ENCODE measurements at regions not wholly inside any gene's neighbourhood (a gene's known extent, or its start where the extent isn't known, plus 50 kb on each side); places are given as distances from the start of the nearest gene placed in this dataset.

DNA sequence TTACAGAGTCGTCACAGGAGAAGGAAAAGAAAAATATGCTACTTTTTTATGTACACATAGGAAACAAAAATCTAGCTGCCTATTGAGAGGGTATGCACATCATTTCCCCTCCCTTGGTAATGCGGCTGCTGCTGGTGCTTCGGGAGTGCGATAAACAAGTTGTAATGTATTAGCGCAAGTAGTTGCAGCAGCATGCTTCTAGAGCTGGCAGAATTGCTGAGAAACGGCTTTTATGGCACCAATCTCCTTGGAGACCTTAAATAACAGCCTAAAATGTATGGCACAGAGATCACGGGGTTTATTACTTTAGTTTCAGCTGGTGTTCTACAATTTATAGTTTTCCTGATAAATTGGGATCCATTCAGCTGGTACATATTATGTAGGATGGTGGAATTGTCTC, 447.6 kb upstream of the TMPO start:
- H3K4me1 Mint-ChIP-seq (ENCODE audit: low read depth): peaks cover 2% of the 10 kb centered on the region
- TF ChIP-seq, protein P1, sequence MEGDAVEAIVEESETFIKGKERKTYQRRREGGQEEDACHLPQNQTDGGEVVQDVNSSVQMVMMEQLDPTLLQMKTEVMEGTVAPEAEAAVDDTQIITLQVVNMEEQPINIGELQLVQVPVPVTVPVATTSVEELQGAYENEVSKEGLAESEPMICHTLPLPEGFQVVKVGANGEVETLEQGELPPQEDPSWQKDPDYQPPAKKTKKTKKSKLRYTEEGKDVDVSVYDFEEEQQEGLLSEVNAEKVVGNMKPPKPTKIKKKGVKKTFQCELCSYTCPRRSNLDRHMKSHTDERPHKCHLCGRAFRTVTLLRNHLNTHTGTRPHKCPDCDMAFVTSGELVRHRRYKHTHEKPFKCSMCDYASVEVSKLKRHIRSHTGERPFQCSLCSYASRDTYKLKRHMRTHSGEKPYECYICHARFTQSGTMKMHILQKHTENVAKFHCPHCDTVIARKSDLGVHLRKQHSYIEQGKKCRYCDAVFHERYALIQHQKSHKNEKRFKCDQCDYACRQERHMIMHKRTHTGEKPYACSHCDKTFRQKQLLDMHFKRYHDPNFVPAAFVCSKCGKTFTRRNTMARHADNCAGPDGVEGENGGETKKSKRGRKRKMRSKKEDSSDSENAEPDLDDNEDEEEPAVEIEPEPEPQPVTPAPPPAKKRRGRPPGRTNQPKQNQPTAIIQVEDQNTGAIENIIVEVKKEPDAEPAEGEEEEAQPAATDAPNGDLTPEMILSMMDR (IDR thresholded peaks at IDR 0.05; ENCODE audit: unreplicated experiment): no peak
- no peaks in the 10 kb centered on the region for H3K36me3 Mint-ChIP-seq (ENCODE audit: insufficient read depth)
- DNase-seq (ENCODE audit: low spot score, unreplicated experiment): no peak
- no peaks in the 10 kb centered on the region for H3K9me3 Mint-ChIP-seq (ENCODE audit: low read depth)
- H3K4me3 Mint-ChIP-seq (ENCODE audit: low read depth): no peak overlapping the region
- no peaks in the 10 kb centered on the region for H3K27me3 Mint-ChIP-seq
- H3K27ac Mint-ChIP-seq: no peak overlapping the region

DNA sequence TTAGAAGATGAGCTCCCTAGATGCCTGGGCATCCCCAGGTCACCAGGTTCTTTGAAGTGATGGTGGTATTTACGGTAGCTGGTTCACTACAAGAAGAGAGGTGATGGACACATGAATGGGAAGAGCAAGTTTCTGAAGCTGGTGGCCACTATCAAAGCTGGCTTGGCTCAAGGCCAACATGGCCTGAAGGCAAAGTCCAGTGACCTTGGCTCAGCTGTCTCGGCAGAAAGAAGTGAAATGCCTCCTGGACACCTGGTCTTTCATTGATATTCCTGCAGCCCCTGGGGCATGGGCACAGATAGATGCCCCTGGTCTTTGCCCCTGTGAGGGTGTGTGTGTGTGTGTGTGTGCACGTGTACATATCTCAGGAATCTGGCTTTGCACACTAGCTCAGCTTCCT, 441.8 kb upstream of the TMPO start:
- no peaks in the 10 kb centered on the region for H3K9me3 Mint-ChIP-seq (ENCODE audit: low read depth)

DNA sequence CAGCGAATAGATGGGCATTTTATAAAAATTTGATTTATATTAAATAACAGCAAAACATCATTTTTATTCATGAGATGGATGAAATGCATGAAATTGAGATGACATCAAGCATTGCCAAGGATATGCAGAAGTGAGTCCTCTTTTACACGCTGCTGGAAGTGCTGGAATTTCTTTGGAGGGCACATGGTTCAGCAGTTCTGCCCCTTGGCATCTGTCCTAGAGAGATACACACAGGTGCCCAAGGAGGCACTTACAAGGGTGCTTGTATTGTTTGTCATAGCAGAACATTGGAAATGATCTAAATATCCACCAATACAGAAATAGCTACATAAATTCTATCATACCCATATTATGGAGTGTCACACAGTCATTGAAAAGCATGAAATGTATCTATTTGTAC, 441.1 kb upstream of the TMPO start:
- no peaks in the 10 kb centered on the region for H3K27me3 Mint-ChIP-seq
- DNase-seq (ENCODE audit: low spot score, unreplicated experiment): no peak
- H3K9me3 Mint-ChIP-seq (ENCODE audit: low read depth): no peaks in the 10 kb centered on the region
- no peak overlapping the region for H3K27ac Mint-ChIP-seq
- no peaks in the 10 kb centered on the region for H3K36me3 Mint-ChIP-seq (ENCODE audit: insufficient read depth)
- no peak overlapping the region for H3K4me3 Mint-ChIP-seq (ENCODE audit: low read depth)
- TF ChIP-seq, protein P1 (IDR thresholded peaks at IDR 0.05; ENCODE audit: unreplicated experiment): no peak
- no peaks in the 10 kb centered on the region for H3K4me1 Mint-ChIP-seq (ENCODE audit: low read depth)

More for the DNA sequence above, 441.8 kb upstream of the TMPO start:
- Mint-ChIP-seq H3K27ac (no peak overlapping the region), H3K4me3 (ENCODE audit: low read depth) (no peak overlapping the region), H3K36me3 (ENCODE audit: insufficient read depth) (no peaks in the 10 kb centered on the region), H3K27me3 (no peaks in the 10 kb centered on the region), H3K4me1 (ENCODE audit: low read depth) (peaks cover 2% of the 10 kb centered on the region)
- DNase-seq (ENCODE audit: low spot score, unreplicated experiment): no peak
- TF ChIP-seq, protein P1 (IDR thresholded peaks at IDR 0.05; ENCODE audit: unreplicated experiment): no peak

DNA sequence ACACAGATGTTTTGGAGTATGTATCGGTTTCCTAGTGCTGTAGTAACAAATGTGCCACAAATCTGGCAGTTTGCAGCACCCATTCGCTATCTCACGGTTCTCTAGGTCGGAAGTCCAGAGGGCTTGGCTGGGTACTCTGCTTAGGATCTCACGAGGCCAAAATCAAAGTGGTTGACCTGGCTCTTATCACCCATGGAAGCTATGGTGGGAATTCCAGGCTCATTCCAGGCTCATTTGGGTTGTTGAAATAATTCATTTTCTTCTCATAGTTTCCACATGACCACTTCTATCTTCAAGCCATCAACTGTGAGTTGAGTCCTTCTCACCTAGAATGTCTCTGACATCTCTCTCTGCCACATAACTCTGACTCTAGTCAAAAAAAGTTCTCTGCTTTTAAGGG, 431.0 kb upstream of the TMPO start:
- no peak for DNase-seq (ENCODE audit: low spot score, unreplicated experiment)
- H3K27me3 Mint-ChIP-seq: no peaks in the 10 kb centered on the region
- H3K36me3 Mint-ChIP-seq (ENCODE audit: insufficient read depth): no peaks in the 10 kb centered on the region
- H3K4me3 Mint-ChIP-seq (ENCODE audit: low read depth): no peak overlapping the region
- TF ChIP-seq, protein P1 (IDR thresholded peaks at IDR 0.05; ENCODE audit: unreplicated experiment): no peak
- H3K9me3 Mint-ChIP-seq (ENCODE audit: low read depth): peaks cover 3% of the 10 kb centered on the region
- no peaks in the 10 kb centered on the region for H3K4me1 Mint-ChIP-seq (ENCODE audit: low read depth)
- no peak overlapping the region for H3K27ac Mint-ChIP-seq

DNA sequence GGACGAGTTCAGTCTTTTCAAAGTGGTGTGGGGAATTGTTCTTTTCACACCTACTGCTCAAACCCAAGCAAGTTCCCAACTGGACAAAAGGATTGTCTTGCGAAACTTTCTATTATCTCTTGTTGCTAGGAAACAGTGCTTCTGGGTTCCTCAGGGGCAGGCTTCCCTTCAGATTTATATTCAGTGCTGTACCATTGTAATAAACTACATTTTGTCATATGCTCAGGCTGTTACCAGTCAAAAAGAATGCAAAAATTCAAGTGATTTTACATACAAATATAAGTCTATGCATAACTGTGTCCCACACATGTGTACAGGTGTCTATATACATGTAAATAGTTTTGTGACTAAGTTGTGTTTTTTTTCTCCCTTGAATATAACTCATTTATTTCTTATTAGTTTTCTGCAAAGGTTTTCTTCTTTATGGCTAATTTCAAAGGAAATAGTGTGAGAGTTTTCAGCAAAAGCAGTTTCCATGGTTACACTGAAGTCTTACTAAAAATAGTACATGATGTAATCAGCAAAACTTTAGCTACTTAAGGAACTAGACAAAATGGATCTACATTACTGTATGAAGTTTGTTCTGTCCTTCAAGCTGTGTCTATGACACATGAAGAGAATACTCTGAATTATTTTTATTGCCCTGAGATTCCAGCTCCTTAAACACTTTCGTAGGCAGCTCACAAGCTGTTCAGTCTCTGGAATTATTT, 430.2 kb upstream of the TMPO start:
- Mint-ChIP-seq H3K9me3 (ENCODE audit: low read depth) (peaks cover 7% of the 10 kb centered on the region), H3K4me3 (ENCODE audit: low read depth) (no peak overlapping the region), H3K4me1 (ENCODE audit: low read depth) (no peaks in the 10 kb centered on the region), H3K36me3 (ENCODE audit: insufficient read depth) (no peaks in the 10 kb centered on the region), H3K27me3 (no peaks in the 10 kb centered on the region), H3K27ac (no peak overlapping the region)
- TF ChIP-seq, protein P1 (IDR thresholded peaks at IDR 0.05; ENCODE audit: unreplicated experiment): no peak
- DNase-seq (ENCODE audit: low spot score, unreplicated experiment): no peak

Data from progenitor cell of endocrine pancreas (in vitro differentiated cells).